IMR-90 (cell line): ENCODE measurements at regions not wholly inside any gene's neighbourhood (a gene's known extent, or its start where the extent isn't known, plus 50 kb on each side); places are given as distances from the start of the nearest gene placed in this dataset.

Experiments used
- ATAC-seq: fragments of 200-7000 bp; cut with Tn5 transposase; 2 replicates; pipeline ENCODE4 v1.9.1; 2020; ENCODE audit warnings: low read depth, mild to moderate bottlenecking, moderate library complexity
- BruUV-seq: library from RNA; stranded (reverse); fragments of 400-500 nt; replicated peaks from 2 replicates; lab custom pipeline; 2021; lab: Mats Ljungman, UMichigan
- CTCF ChIA-PET: fragments of 300-600 bp; formaldehyde crosslinking; extraction: SDS; loops from one replicate; lab custom pipeline; 2021; ENCODE audit warnings: antibody characterized with exemption; lab: Yijun Ruan, JAX
- POLR2A ChIA-PET: fragments of 300-600 bp; sonication (Branson Sonifier 250); formaldehyde crosslinking; loops from one replicate; lab custom pipeline; 2022; ENCODE audit warnings: antibody characterized with exemption; ENCODE audit not compliant: unreplicated experiment; lab: Charles Lee
- DNase-seq: peaks from one replicate; pipeline ENCODE4 v3.0.0; 2013
- H2AFZ ChIP-seq: replicated peaks from 2 replicates; pipeline ENCODE3; 2013; ENCODE audit warnings: low read length, mild to moderate bottlenecking; ENCODE audit not compliant: poor library complexity
- H2AK5ac ChIP-seq: 2 replicates; pipeline ENCODE4 v1.6.1; 2013; ENCODE audit warnings: low read depth, low read length, inconsistent platforms
- H2AK9ac ChIP-seq: replicated peaks from 2 replicates; pipeline ENCODE3; 2013; ENCODE audit warnings: mild to moderate bottlenecking, low read depth, low read length, moderate library complexity; ENCODE audit not compliant: poor library complexity
- H2BK120ac ChIP-seq: 2 replicates; pipeline ENCODE4 v1.6.1; 2013; ENCODE audit warnings: low read depth, low read length, inconsistent platforms
- H2BK15ac ChIP-seq: 3 replicates; pipeline ENCODE4 v1.6.1; 2013; ENCODE audit warnings: low read depth, low read length, inconsistent platforms
- H2BK20ac ChIP-seq: 2 replicates; pipeline ENCODE4 v1.6.1; 2013; ENCODE audit warnings: low read depth, mild to moderate bottlenecking, inconsistent platforms, low read length, moderate library complexity
- H2BK5ac ChIP-seq: 2 replicates; pipeline ENCODE4 v1.6.1; 2013; ENCODE audit warnings: mild to moderate bottlenecking, low read depth, low read length, inconsistent platforms; ENCODE audit not compliant: poor library complexity, severe bottlenecking
- H3K14ac ChIP-seq: replicated peaks from 2 replicates; pipeline ENCODE4 v1.6.1; 2013; ENCODE audit warnings: low read depth, low read length, inconsistent platforms
- H3K18ac ChIP-seq: 2 replicates; pipeline ENCODE4 v1.6.1; 2013; ENCODE audit warnings: low read depth, low read length, control low read depth
- H3K23ac ChIP-seq: 2 replicates; pipeline ENCODE4 v1.6.1; 2013; ENCODE audit warnings: low read depth, low read length, inconsistent platforms
- H3K27ac ChIP-seq: 2 replicates; pipeline ENCODE4 v1.5.1; 2013; ENCODE audit warnings: mild to moderate bottlenecking, control low read depth, low read length; ENCODE audit not compliant: insufficient read depth
- H3K27me3 ChIP-seq: 2 replicates; pipeline ENCODE4 v1.6.1; 2013; ENCODE audit warnings: low read length; ENCODE audit not compliant: control insufficient read depth, insufficient read depth
- H3K36me3 ChIP-seq: 2 replicates; pipeline ENCODE4 v1.6.1; 2013; ENCODE audit warnings: low read length, mixed read lengths; ENCODE audit not compliant: control insufficient read depth, insufficient read depth
- H3K4ac ChIP-seq: 2 replicates; pipeline ENCODE4 v1.6.1; 2013; ENCODE audit warnings: low read depth, low read length, inconsistent platforms
- H3K4me1 ChIP-seq: 2 replicates; pipeline ENCODE4 v1.6.1; 2013; ENCODE audit warnings: low read length, mixed read lengths; ENCODE audit not compliant: control insufficient read depth, insufficient read depth
- H3K4me2 ChIP-seq: 2 replicates; pipeline ENCODE4 v1.6.1; 2013; ENCODE audit warnings: low read depth, mild to moderate bottlenecking, control low read depth, low read length, moderate library complexity
- H3K4me3 ChIP-seq: 2 replicates; pipeline ENCODE4 v1.5.1; 2013; ENCODE audit warnings: low read depth, mild to moderate bottlenecking, control low read depth, low read length, moderate library complexity; ENCODE audit not compliant: insufficient read depth
- H3K56ac ChIP-seq: 2 replicates; pipeline ENCODE4 v1.6.1; 2013; ENCODE audit warnings: low read length, inconsistent platforms; ENCODE audit not compliant: insufficient read depth; ENCODE audit errors: extremely low read depth
- H3K79me1 ChIP-seq, 2 experiments: 2 replicates each; pipeline ENCODE4 v1.6.1; 2013; ENCODE audit warnings: low read length in 2 of 2, inconsistent platforms in 1 of 2, low read depth in 1 of 2
- H3K9ac ChIP-seq: 2 replicates; pipeline ENCODE4 v1.6.1; 2013; ENCODE audit warnings: low read depth, low read length, control low read depth
- H3K9me1 ChIP-seq: 2 replicates; pipeline ENCODE4 v1.6.1; 2013; ENCODE audit warnings: low read length, inconsistent platforms; ENCODE audit not compliant: insufficient read depth
- H3K9me3 ChIP-seq: 2 replicates; pipeline ENCODE4 v1.6.1; 2013; ENCODE audit warnings: low read length; ENCODE audit not compliant: control insufficient read depth, insufficient read depth
- H4K20me1 ChIP-seq: 2 replicates; pipeline ENCODE4 v1.6.1; 2013; ENCODE audit warnings: low read length, inconsistent platforms; ENCODE audit not compliant: insufficient read depth
- H4K5ac ChIP-seq: 2 replicates; pipeline ENCODE4 v1.6.1; 2013; ENCODE audit warnings: mild to moderate bottlenecking, low read depth, low read length, control low read depth
- H4K8ac ChIP-seq, 2 experiments: 2 replicates each; pipeline ENCODE4 v1.6.1; 2013; ENCODE audit warnings: low read depth in 2 of 2, low read length in 2 of 2, control low read depth in 1 of 2, inconsistent platforms in 1 of 2
- H4K91ac ChIP-seq: 2 replicates; pipeline ENCODE4 v1.6.1; 2013; ENCODE audit warnings: low read depth, low read length, inconsistent platforms; ENCODE audit not compliant: insufficient read depth
- BHLHE40 ChIP-seq: fragments of 150-350 bp; IDR thresholded peaks from 2 replicates; pipeline ENCODE4 v1.6.1; 2016; ENCODE audit warnings: mild to moderate bottlenecking, low read depth, low read length
- CEBPB ChIP-seq: IDR thresholded peaks from 2 replicates; pipeline ENCODE4 v1.6.1; 2012; ENCODE audit warnings: low read depth, low read length, improper control_type of control experiment
- CHD1 ChIP-seq: IDR thresholded peaks from 2 replicates; pipeline ENCODE4 v1.6.1; 2012; ENCODE audit warnings: low read depth, low read length, improper control_type of control experiment
- FOS ChIP-seq: fragments of 150-350 bp; IDR thresholded peaks from 2 replicates; pipeline ENCODE4 v1.6.1; 2016; ENCODE audit warnings: low read depth, low read length
- MAFK ChIP-seq: IDR thresholded peaks from 2 replicates; pipeline ENCODE4 v1.6.1; 2012; ENCODE audit warnings: low read depth, low read length, improper control_type of control experiment
- MAZ ChIP-seq: IDR thresholded peaks from 2 replicates; pipeline ENCODE4 v1.6.1; 2012; ENCODE audit warnings: low read depth, mild to moderate bottlenecking, low read length, improper control_type of control experiment, moderate library complexity, borderline replicate concordance
- MXI1 ChIP-seq: IDR thresholded peaks from 2 replicates; pipeline ENCODE4 v1.6.1; 2012; ENCODE audit warnings: low read depth, mild to moderate bottlenecking, low read length, moderate library complexity, borderline replicate concordance
- NFE2L2 ChIP-seq: fragments of 150-350 bp; IDR thresholded peaks from 2 replicates; pipeline ENCODE4 v1.6.1; 2016; ENCODE audit warnings: low read depth, mild to moderate bottlenecking, low read length
- POLR2A ChIP-seq: IDR thresholded peaks from 2 replicates; pipeline ENCODE4 v1.6.1; 2012; ENCODE audit warnings: mild to moderate bottlenecking, low read depth, low read length
- RAD21 ChIP-seq: IDR thresholded peaks from 2 replicates; pipeline ENCODE4 v1.6.1; 2012; ENCODE audit warnings: low read length, improper control_type of control experiment
- RCOR1 ChIP-seq: IDR thresholded peaks from 2 replicates; pipeline ENCODE4 v1.6.1; 2012; ENCODE audit warnings: mild to moderate bottlenecking, low read length, improper control_type of control experiment; ENCODE audit not compliant: insufficient replicate concordance
- RFX5 ChIP-seq: IDR thresholded peaks from 2 replicates; pipeline ENCODE4 v1.8.0; 2012; ENCODE audit warnings: low read depth, mild to moderate bottlenecking, low read length, moderate library complexity
- SMC3 ChIP-seq: fragments of 150-350 bp; IDR thresholded peaks from 2 replicates; pipeline ENCODE4 v1.6.1; 2016; ENCODE audit warnings: low read depth, mild to moderate bottlenecking, antibody characterized with exemption, low read length, moderate library complexity
- WGBS, 2 experiments: methylation state at CpG; one replicate each; pipeline versions ENCODE4 v1.1.5 to v1.1.7; 2013; ENCODE audit warnings: missing lambda C conversion rate in 2 of 2; ENCODE audit not compliant: insufficient read length in 1 of 2; ENCODE audit errors: extremely low coverage in 2 of 2; 5-methylcytosine and 5-hydroxymethylcytosine counted together
- dilution Hi-C: fragments of 300-500 bp; cut with HindIII; formaldehyde crosslinking; loops from one replicate; pipeline ENCODE4 v1.14.3; 2018; ENCODE audit warnings: low sequenced_read_pairs; ENCODE audit not compliant: unreplicated experiment
- in situ Hi-C: fragments of 300-500 bp; cut with MboI; formaldehyde crosslinking; loops from 3 replicates; pipeline ENCODE4 v1.14.3; 2019; ENCODE audit warnings: low sequenced_read_pairs, inconsistent platforms, mixed read lengths
- intact Hi-C: fragments of 100-400 bp; cut with micrococcal nuclease; formaldehyde crosslinking; loops from 2 replicates; pipeline ENCODE4 v1.10.0; 2022
- TF ChIP-seq, protein P1 (sequence below): fragments of 150-350 bp; IDR thresholded peaks from 2 replicates; pipeline ENCODE4 v1.6.1; 2017; ENCODE audit warnings: mild to moderate bottlenecking, antibody characterized with exemption, low read length, low read depth
- TF ChIP-seq, protein P2 (sequence below): fragments of 150-350 bp; IDR thresholded peaks from 2 replicates; pipeline ENCODE4 v1.6.1; 2016; ENCODE audit warnings: low read depth, mild to moderate bottlenecking, low read length, moderate library complexity, borderline replicate concordance
- TF ChIP-seq, protein P3 (sequence below): conservative IDR thresholded peaks from 2 replicates; pipeline ENCODE4 v1.5.1; 2012; ENCODE audit warnings: mild to moderate bottlenecking, low read depth, low read length, improper control_type of control experiment

DNA sequence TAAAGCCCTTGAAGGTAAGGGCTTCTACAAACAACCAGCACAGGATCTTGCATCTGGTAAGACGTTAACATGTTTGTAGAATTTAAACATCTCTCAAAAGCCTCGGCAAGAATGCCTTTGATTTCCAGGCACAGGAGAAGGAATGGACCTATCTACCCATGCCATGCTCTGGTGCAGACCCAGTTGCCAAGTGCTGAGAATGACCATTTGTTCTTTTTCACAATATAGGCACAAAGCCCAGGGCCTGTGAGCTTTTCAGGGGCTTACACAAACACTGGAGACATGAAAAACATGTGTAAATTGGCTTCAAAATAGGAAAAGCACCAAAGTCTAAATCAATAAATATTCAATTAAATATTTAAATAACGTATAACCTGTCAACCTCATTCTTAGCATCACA lies 266.9 kb upstream of the TTC14 start:
- no TSS peak for BruUV-seq
- Histone ChIP-seq H3K9ac (no peak overlapping the region), H3K23ac (no peak overlapping the region), H3K9me1 (no peaks in the 10 kb centered on the region), H3K27me3 (no peaks in the 10 kb centered on the region), H2BK15ac (no peak overlapping the region), H3K4me2 (no peak overlapping the region), H3K27ac (no peak overlapping the region), H2BK20ac (no peak overlapping the region), H3K4me1 (no peaks in the 10 kb centered on the region), H2BK120ac (no peak overlapping the region), H3K56ac (no peak overlapping the region), H4K20me1 (no peaks in the 10 kb centered on the region), H2BK5ac (no peak overlapping the region), H3K14ac (no peak overlapping the region), H3K18ac (no peak overlapping the region), H3K9me3 (no peaks in the 10 kb centered on the region; the same call in 1 of the 2 replicates), H4K91ac (no peak overlapping the region), H3K36me3 (no peaks in the 10 kb centered on the region), H2AFZ (no peak overlapping the region), H3K79me1 (no peaks in the 10 kb centered on the region), H2AK5ac (no peak overlapping the region), H4K5ac (no peak overlapping the region), H2AK9ac (no peak overlapping the region), H3K4ac (no peak overlapping the region), H4K8ac (no peak overlapping the region), H3K4me3 (no peak overlapping the region)
- WGBS, 2 experiments = no CpG with 5 or more reads among the region's 3 CpGs
- in situ Hi-C loops (no loop called here), intact Hi-C loops (no loop called here), dilution Hi-C loops (no loop called here)
- TF ChIP-seq, protein P1, sequence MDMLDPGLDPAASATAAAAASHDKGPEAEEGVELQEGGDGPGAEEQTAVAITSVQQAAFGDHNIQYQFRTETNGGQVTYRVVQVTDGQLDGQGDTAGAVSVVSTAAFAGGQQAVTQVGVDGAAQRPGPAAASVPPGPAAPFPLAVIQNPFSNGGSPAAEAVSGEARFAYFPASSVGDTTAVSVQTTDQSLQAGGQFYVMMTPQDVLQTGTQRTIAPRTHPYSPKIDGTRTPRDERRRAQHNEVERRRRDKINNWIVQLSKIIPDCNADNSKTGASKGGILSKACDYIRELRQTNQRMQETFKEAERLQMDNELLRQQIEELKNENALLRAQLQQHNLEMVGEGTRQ = no peak
- TF ChIP-seq CEBPB (no peak), BHLHE40 (no peak), CHD1 (no peak), MAZ (no peak), SMC3 (no peak), FOS (no peak), NFE2L2 (no peak), POLR2A (no peak), RFX5 (no peak), RCOR1 (no peak), RAD21 (no peak), MAFK (no peak), MXI1 (no peak)
- TF ChIP-seq, protein P2, sequence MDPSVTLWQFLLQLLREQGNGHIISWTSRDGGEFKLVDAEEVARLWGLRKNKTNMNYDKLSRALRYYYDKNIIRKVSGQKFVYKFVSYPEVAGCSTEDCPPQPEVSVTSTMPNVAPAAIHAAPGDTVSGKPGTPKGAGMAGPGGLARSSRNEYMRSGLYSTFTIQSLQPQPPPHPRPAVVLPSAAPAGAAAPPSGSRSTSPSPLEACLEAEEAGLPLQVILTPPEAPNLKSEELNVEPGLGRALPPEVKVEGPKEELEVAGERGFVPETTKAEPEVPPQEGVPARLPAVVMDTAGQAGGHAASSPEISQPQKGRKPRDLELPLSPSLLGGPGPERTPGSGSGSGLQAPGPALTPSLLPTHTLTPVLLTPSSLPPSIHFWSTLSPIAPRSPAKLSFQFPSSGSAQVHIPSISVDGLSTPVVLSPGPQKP = no peak
- TF ChIP-seq, protein P3, sequence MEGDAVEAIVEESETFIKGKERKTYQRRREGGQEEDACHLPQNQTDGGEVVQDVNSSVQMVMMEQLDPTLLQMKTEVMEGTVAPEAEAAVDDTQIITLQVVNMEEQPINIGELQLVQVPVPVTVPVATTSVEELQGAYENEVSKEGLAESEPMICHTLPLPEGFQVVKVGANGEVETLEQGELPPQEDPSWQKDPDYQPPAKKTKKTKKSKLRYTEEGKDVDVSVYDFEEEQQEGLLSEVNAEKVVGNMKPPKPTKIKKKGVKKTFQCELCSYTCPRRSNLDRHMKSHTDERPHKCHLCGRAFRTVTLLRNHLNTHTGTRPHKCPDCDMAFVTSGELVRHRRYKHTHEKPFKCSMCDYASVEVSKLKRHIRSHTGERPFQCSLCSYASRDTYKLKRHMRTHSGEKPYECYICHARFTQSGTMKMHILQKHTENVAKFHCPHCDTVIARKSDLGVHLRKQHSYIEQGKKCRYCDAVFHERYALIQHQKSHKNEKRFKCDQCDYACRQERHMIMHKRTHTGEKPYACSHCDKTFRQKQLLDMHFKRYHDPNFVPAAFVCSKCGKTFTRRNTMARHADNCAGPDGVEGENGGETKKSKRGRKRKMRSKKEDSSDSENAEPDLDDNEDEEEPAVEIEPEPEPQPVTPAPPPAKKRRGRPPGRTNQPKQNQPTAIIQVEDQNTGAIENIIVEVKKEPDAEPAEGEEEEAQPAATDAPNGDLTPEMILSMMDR = no peak
- CTCF ChIA-PET = interaction anchor here (1.1 kb wide), 1 partner anchor 21 kb away, joined by 3 read pairs; no protein-coding TSS in a partner anchor
- POLR2A ChIA-PET = no interaction called here
- no peak for ATAC-seq
- DNase-seq = no peak
